DOHH2 (cell line): ENCODE measurements at regions not wholly inside any gene's neighbourhood (a gene's known extent, or its start where the extent isn't known, plus 50 kb on each side); places are given as distances from the start of the nearest gene placed in this dataset.

Source experiments
- H3F3A ChIP-seq: fragments of 200-600 bp; sonication (generic), shearing (Covaris generic); 2 replicates; pipeline ENCODE4 v1.6.0; 2016; ENCODE audit warnings: antibody characterized with exemption, mild to moderate bottlenecking; ENCODE audit not compliant: control insufficient read depth, insufficient read depth
- H3K27ac ChIP-seq: fragments of 200-600 bp; sonication (generic); 2 replicates; pipeline ENCODE4 v1.5.1; 2014; ENCODE audit warnings: low read depth, mild to moderate bottlenecking, low read length, moderate library complexity
- H3K27me3 ChIP-seq: fragments of 200-600 bp; sonication (generic); 2 replicates; pipeline ENCODE4 v1.6.1; 2014; ENCODE audit warnings: mild to moderate bottlenecking, low read length, mixed read lengths; ENCODE audit not compliant: control insufficient read depth
- H3K36me3 ChIP-seq: fragments of 200-600 bp; sonication (generic); 2 replicates; pipeline ENCODE4 v1.6.1; 2014; ENCODE audit warnings: mild to moderate bottlenecking, low read length, moderate library complexity, mixed read lengths; ENCODE audit not compliant: control insufficient read depth
- H3K4me1 ChIP-seq: fragments of 200-600 bp; sonication (generic); 2 replicates; pipeline ENCODE4 v1.6.1; 2014; ENCODE audit warnings: mild to moderate bottlenecking, low read length, mixed read lengths; ENCODE audit not compliant: control insufficient read depth
- H3K4me2 ChIP-seq: fragments of 200-600 bp; sonication (generic); 2 replicates; pipeline ENCODE4 v1.6.0; 2014; ENCODE audit warnings: mild to moderate bottlenecking, low read length, moderate library complexity
- H3K4me3 ChIP-seq: fragments of 200-600 bp; sonication (generic); 2 replicates; pipeline ENCODE4 v1.5.1; 2014; ENCODE audit warnings: mild to moderate bottlenecking, low read length, mixed read lengths
- H3K79me2 ChIP-seq: fragments of 200-600 bp; sonication (generic); 2 replicates; pipeline ENCODE4 v1.6.1; 2014; ENCODE audit warnings: mild to moderate bottlenecking, low read length, mixed read lengths; ENCODE audit not compliant: control insufficient read depth
- H3K9me2 ChIP-seq: fragments of 200-600 bp; sonication (generic); replicated peaks from 2 replicates; pipeline ENCODE4 v1.6.1; 2014; ENCODE audit warnings: mild to moderate bottlenecking, low read length, mixed read lengths; ENCODE audit not compliant: control insufficient read depth
- H3K9me3 ChIP-seq: fragments of 200-600 bp; sonication (generic); 2 replicates; pipeline ENCODE4 v1.6.1; 2014; ENCODE audit warnings: antibody characterized with exemption, low read length, mixed read lengths; ENCODE audit not compliant: control insufficient read depth, insufficient read depth
- H4K20me1 ChIP-seq: fragments of 200-600 bp; sonication (generic); 2 replicates; pipeline ENCODE4 v1.6.0; 2014; ENCODE audit warnings: low read depth, mild to moderate bottlenecking, antibody characterized with exemption, low read length, moderate library complexity; ENCODE audit not compliant: control insufficient read depth, insufficient read depth
- CTCF ChIP-seq: fragments of 200-600 bp; sonication (generic); IDR thresholded peaks from one replicate; pipeline ENCODE4 v1.5.1; 2014; ENCODE audit warnings: antibody characterized with exemption, mild to moderate bottlenecking, low read depth, low read length; ENCODE audit not compliant: poor library complexity, severe bottlenecking
- EZH2phosphoT487 ChIP-seq: fragments of 200-600 bp; sonication (generic); IDR thresholded peaks from 2 replicates; pipeline ENCODE4 v1.6.1; 2017; ENCODE audit warnings: borderline replicate concordance, mild to moderate bottlenecking, antibody characterized with exemption, low read length, moderate library complexity, mixed read lengths

DNA sequence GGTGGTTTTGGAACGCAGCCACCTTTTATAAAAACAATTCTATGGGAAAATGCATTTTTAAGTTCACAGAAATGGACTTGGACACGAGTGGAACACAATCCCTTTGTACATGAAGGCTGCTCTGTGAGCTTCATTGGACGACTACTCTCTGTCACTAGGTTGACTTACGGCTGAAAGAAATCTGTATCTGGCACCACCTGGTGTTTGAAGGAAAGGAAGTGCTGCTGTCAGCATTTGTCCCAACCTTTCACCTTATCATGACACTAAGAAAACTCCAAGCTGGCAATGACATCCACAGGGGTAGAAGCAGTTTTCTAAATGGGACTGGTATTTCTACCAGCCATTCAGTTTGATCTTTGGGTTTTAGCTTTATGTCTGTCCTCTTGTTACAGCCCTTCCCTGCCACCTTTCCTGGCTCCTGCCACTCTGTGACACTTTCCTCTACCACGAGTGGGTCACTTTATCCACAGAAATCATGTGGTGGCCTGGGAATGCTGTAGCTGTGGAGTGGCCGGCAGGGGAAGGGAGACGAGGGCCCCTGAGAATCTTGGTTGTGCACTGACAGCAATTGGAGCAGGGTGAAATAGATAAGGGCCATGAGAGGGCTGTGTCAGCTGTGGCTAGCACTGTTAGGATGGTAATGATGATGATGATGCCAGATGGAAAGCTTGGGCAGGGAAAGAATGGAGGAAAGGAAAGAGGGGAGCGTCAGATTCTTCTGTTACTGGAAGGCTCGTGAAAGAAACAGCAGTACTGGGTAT, 85.2 kb downstream of the TBX19 start:
- no peak overlapping the region for H3K27ac ChIP-seq
- no peaks in the 10 kb centered on the region for H3K9me2 ChIP-seq
- no peaks in the 10 kb centered on the region for H3K36me3 ChIP-seq
- H3K4me1 ChIP-seq, result no peaks in the 10 kb centered on the region
- no peak overlapping the region for H3K4me3 ChIP-seq
- peaks cover 5% of the 10 kb centered on the region for H3K27me3 ChIP-seq
- no peaks in the 10 kb centered on the region for H4K20me1 ChIP-seq
- no peaks in the 10 kb centered on the region for H3K9me3 ChIP-seq
- H3K4me2 ChIP-seq, result no peak overlapping the region
- TF ChIP-seq EZH2phosphoT487 (no peak), CTCF (no peak)
- no peaks in the 10 kb centered on the region for H3F3A ChIP-seq
- no peaks in the 10 kb centered on the region for H3K79me2 ChIP-seq
